ENCODE measurements at regions not wholly inside any gene's neighbourhood (a gene's known extent, or its start where the extent isn't known, plus 50 kb on each side); places are given as distances from the start of the nearest gene placed in this dataset.

DNA sequence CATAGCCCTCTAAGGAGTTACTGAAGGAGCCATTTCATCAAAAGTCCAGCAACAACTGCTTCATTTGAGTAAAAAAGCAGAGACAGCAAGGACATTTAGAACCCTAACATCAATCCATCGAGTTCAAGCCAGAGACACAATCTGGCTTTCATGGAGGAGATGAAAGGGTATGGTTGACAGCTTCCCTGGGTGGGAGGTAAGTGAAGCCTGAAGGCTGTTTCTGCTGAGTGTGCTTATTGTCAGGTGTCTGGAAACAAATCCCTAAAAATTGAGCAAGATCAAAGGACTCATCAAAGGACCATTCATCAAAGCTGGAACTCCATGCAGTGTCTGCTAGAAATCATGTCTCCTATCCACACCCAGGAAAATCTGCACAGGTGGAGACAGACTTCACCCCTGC, 104.4 kb upstream of the CCDC196 start:
- Histone ChIP-seq H3K36me3 (ENCODE audit: insufficient read depth, low read length) (no peaks in the 10 kb centered on the region), H3K4me1 (ENCODE audit: insufficient read depth, low read length) (no peaks in the 10 kb centered on the region), H3K9me3 (ENCODE audit: low read length) (no peaks in the 10 kb centered on the region), H3K27ac (ENCODE audit: low read depth, low read length) (no peak overlapping the region), H3K27me3 (ENCODE audit: insufficient read depth, low read length, poor library complexity, severe bottlenecking) (no peaks in the 10 kb centered on the region), H3K4me3 (ENCODE audit: low read length) (no peak overlapping the region)
- ChIA-PET CTCF (no interaction called here), POLR2A (no interaction called here)
- H3K4me1 Mint-ChIP-seq = no peaks in the 10 kb centered on the region
- H3K27ac Mint-ChIP-seq = no peak overlapping the region
- H3K36me3 Mint-ChIP-seq = no peaks in the 10 kb centered on the region
- no peaks in the 10 kb centered on the region for H3K9me3 Mint-ChIP-seq
- no peaks in the 10 kb centered on the region for H3K27me3 Mint-ChIP-seq
- no peak for DNase-seq
- no peak overlapping the region for H3K4me3 Mint-ChIP-seq

DNA sequence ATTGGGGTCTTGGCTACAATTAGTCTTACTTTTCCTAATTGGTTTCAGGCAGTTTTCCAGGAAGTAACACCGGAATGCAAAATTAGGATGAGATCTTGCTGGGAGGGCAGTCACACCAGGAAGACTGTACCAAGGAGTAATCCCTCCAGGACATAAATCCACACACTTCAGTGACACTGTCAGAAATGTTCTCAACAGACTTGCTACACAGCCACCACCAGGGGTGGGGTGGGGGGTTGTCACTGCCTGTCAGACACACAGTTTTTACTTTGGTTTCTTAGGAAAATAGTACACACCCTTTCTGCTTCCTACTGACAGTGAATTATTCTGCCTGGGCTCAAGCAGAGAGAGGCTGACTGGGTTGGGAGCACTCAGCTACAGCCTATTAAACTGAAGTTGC, 102.9 kb upstream of the CCDC196 start:
- no peak for DNase-seq
- no peaks in the 10 kb centered on the region for H3K27me3 Mint-ChIP-seq
- Histone ChIP-seq H3K4me1 (ENCODE audit: insufficient read depth, low read length) (no peaks in the 10 kb centered on the region), H3K4me3 (ENCODE audit: low read length) (no peak overlapping the region), H3K9me3 (ENCODE audit: low read length) (no peaks in the 10 kb centered on the region), H3K27ac (ENCODE audit: low read depth, low read length) (no peak overlapping the region), H3K36me3 (ENCODE audit: insufficient read depth, low read length) (no peaks in the 10 kb centered on the region), H3K27me3 (ENCODE audit: insufficient read depth, low read length, poor library complexity, severe bottlenecking) (no peaks in the 10 kb centered on the region)
- no peaks in the 10 kb centered on the region for H3K36me3 Mint-ChIP-seq
- H3K4me1 Mint-ChIP-seq = no peaks in the 10 kb centered on the region
- ChIA-PET POLR2A (no interaction called here), CTCF (no interaction called here)
- H3K4me3 Mint-ChIP-seq = no peak overlapping the region
- no peak overlapping the region for H3K27ac Mint-ChIP-seq
- no peaks in the 10 kb centered on the region for H3K9me3 Mint-ChIP-seq

DNA sequence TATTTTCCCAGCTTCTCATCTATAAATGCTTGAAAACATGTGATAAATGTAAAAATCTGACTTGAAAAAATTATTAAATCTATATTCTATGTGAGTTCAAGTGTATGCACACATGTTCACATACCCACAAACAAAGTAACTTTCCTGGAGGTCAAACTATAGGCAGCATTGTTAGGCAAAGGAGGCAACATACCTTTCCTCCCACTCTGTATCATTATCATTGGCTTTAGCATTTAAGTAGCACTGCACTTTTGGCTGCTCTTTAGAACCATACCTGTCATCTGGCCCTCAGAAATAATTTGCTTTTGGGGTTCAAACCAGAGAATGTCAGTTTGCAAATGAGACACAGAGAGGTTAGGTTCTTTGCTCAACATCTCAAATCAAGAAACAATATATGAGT, 102.4 kb upstream of the CCDC196 start:
- Histone ChIP-seq H3K36me3 (ENCODE audit: insufficient read depth, low read length) (no peaks in the 10 kb centered on the region), H3K27ac (ENCODE audit: low read depth, low read length) (no peak overlapping the region), H3K9me3 (ENCODE audit: low read length) (no peaks in the 10 kb centered on the region), H3K27me3 (ENCODE audit: insufficient read depth, low read length, poor library complexity, severe bottlenecking) (no peaks in the 10 kb centered on the region), H3K4me3 (ENCODE audit: low read length) (no peak overlapping the region), H3K4me1 (ENCODE audit: insufficient read depth, low read length) (no peaks in the 10 kb centered on the region)
- Mint-ChIP-seq H3K27ac (no peak overlapping the region), H3K4me3 (no peak overlapping the region), H3K27me3 (no peaks in the 10 kb centered on the region), H3K4me1 (no peaks in the 10 kb centered on the region), H3K9me3 (no peaks in the 10 kb centered on the region), H3K36me3 (no peaks in the 10 kb centered on the region)
- CTCF ChIA-PET = no interaction called here
- no peak for DNase-seq
- POLR2A ChIA-PET = no interaction called here

DNA sequence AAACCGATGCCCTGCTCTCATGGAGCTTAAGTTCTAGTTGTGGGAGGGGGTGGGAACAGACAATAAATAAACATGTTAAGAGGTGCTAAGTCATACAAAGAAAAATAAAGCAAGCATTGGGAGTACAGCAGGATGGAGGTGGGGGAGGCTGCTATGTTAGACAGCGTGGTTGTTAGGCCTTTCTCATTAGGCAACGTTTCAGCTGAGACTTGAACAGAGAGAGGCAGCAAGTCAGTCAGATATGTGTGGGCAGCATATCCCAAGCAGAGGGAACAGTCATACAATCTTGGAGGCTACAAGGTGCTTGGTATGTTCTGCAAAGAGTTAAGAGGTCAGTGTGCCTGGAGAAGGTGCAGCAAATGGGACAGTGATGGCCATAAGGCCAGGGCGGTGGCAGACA, 97.7 kb upstream of the CCDC196 start:
- Histone ChIP-seq H3K36me3 (ENCODE audit: insufficient read depth, low read length) (no peaks in the 10 kb centered on the region), H3K9me3 (ENCODE audit: low read length) (no peaks in the 10 kb centered on the region), H3K4me1 (ENCODE audit: insufficient read depth, low read length) (no peaks in the 10 kb centered on the region), H3K27me3 (ENCODE audit: insufficient read depth, low read length, poor library complexity, severe bottlenecking) (no peaks in the 10 kb centered on the region), H3K4me3 (ENCODE audit: low read length) (no peak overlapping the region), H3K27ac (ENCODE audit: low read depth, low read length) (no peak overlapping the region)
- no peak for DNase-seq
- Mint-ChIP-seq H3K27me3 (peaks cover 1 to 6% of the 10 kb centered on the region in 2 donors), H3K36me3 (no peaks in the 10 kb centered on the region), H3K9me3 (no peaks in the 10 kb centered on the region), H3K4me1 (no peaks in the 10 kb centered on the region), H3K27ac (no peak overlapping the region), H3K4me3 (no peak overlapping the region)
- ChIA-PET POLR2A (no interaction called here), CTCF (no interaction called here)

DNA sequence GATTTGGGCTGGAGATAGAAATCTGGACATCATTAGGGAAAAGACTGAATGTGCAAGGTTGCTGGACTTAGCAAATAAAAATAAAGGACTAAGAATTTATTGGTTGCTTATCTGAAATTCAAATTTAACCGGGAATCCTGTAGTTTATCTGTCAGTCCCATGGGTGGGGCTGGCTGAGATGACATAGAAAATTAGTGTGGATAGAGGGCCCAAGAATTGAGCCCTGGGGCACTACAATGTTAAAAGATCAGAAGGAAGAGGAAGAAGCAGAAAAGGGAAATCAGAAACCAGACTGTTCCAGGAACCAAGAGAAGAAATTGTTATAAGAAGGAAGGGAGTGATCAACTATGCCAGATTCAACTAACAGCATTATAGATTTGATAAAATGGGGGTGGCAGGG, 96.7 kb upstream of the CCDC196 start:
- Mint-ChIP-seq H3K9me3 (no peaks in the 10 kb centered on the region), H3K36me3 (no peaks in the 10 kb centered on the region), H3K27me3 (peaks cover 1 to 6% of the 10 kb centered on the region in 2 donors), H3K4me1 (no peaks in the 10 kb centered on the region), H3K4me3 (no peak overlapping the region), H3K27ac (no peak overlapping the region)
- POLR2A ChIA-PET = no interaction called here
- Histone ChIP-seq H3K4me3 (ENCODE audit: low read length) (no peak overlapping the region), H3K9me3 (ENCODE audit: low read length) (no peaks in the 10 kb centered on the region), H3K27ac (ENCODE audit: low read depth, low read length) (no peak overlapping the region), H3K27me3 (ENCODE audit: insufficient read depth, low read length, poor library complexity, severe bottlenecking) (no peaks in the 10 kb centered on the region), H3K36me3 (ENCODE audit: insufficient read depth, low read length) (no peaks in the 10 kb centered on the region), H3K4me1 (ENCODE audit: insufficient read depth, low read length) (no peaks in the 10 kb centered on the region)
- no peak for DNase-seq
- CTCF ChIA-PET = no interaction called here

DNA sequence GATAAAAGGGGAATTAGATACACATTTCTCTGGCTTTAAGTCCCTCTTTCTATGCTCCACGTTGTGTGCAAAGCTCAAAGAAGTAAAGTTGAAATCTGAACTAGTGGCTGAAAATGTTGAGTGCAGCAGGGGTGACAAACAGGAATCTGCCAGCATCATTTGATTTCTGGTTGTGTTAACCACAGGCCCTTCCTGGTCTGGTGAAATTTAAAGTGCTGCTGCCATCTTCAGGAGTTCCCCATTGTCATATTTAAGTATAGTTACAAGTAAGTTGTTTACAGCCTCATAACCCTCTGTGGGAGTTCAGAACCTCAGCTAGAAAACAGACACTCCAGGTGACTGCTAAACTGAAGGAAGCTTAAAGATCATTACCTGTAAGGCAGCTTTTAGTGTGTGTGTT, 90.9 kb upstream of the CCDC196 start:
- DNase-seq = peak in 2 of 5 donors; percentile 13 to 41

DNA sequence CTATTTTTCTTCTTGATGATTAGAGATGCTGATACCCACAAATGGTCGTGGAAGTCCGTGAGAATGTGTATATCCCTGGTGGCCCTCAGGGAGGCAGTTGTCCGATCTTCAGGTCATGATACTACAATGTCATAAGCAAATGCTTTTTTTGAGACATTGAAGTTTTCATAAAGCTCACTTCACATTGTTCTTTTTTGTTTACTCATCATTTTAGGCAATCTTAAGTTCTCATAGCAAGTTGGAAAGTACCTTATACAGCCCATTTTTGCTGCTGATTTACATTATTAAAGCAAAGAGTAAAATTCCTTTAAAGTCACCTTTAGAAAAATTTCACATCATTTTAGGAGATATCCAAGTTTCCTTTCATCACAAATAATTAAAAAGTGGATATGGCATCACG, 90.0 kb upstream of the CCDC196 start:
- no peak overlapping the region for H3K4me3 Mint-ChIP-seq

More for the DNA sequence above, 90.9 kb upstream of the CCDC196 start:
- Mint-ChIP-seq H3K4me1 (peaks cover 6 to 8% (median 6%) of the 10 kb centered on the region in 3 donors), H3K36me3 (no peaks in the 10 kb centered on the region), H3K27ac (peak overlapping the region in 6 of 8 donors; percentile 3 to 84 (median 57)), H3K9me3 (no peaks in the 10 kb centered on the region), H3K27me3 (peaks cover 0 to 2% of the 10 kb centered on the region in 2 donors), H3K4me3 (no peak overlapping the region)
- Histone ChIP-seq H3K27me3 (ENCODE audit: insufficient read depth, low read length, poor library complexity, severe bottlenecking) (no peaks in the 10 kb centered on the region), H3K9me3 (ENCODE audit: low read length) (no peaks in the 10 kb centered on the region), H3K4me1 (ENCODE audit: insufficient read depth, low read length) (no peaks in the 10 kb centered on the region), H3K36me3 (ENCODE audit: insufficient read depth, low read length) (no peaks in the 10 kb centered on the region), H3K27ac (ENCODE audit: low read depth, low read length) (no peak overlapping the region), H3K4me3 (ENCODE audit: low read length) (no peak overlapping the region)
- ChIA-PET POLR2A (no interaction called here), CTCF (no interaction called here)

DNA sequence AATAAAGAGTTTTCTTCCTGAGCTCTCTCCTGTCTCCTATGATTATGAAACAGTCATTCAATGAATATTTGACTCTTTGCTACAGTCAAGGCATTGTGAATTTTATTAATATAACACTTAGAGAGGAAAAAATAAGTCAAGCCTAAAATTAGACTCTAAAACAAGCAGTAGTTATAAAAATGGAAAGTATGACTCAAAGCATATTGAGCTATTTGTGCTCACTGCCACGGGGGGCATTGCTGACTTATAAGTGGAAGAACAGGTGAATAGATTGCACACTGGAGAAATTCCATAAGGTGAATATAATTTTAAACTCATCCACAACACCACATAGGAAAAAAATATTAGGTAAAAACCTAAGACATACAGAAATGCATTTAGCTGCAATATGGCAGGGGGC, 87.7 kb upstream of the CCDC196 start:
- Mint-ChIP-seq H3K9me3 (no peaks in the 10 kb centered on the region), H3K4me1 (peaks cover 9 to 13% (median 11%) of the 10 kb centered on the region in 3 donors), H3K4me3 (no peak overlapping the region), H3K27ac (no peak overlapping the region), H3K36me3 (no peaks in the 10 kb centered on the region), H3K27me3 (peaks cover 0 to 2% of the 10 kb centered on the region in 2 donors)
- Histone ChIP-seq H3K4me1 (ENCODE audit: insufficient read depth, low read length) (no peaks in the 10 kb centered on the region), H3K9me3 (ENCODE audit: low read length) (no peaks in the 10 kb centered on the region), H3K36me3 (ENCODE audit: insufficient read depth, low read length) (no peaks in the 10 kb centered on the region), H3K27me3 (ENCODE audit: insufficient read depth, low read length, poor library complexity, severe bottlenecking) (no peaks in the 10 kb centered on the region), H3K4me3 (ENCODE audit: low read length) (no peak overlapping the region), H3K27ac (ENCODE audit: low read depth, low read length) (no peak overlapping the region)
- no peak for DNase-seq
- POLR2A ChIA-PET = no interaction called here
- CTCF ChIA-PET = no interaction called here

More for the DNA sequence above, 90.0 kb upstream of the CCDC196 start:
- ChIA-PET CTCF (no interaction called here), POLR2A (no interaction called here)
- Histone ChIP-seq H3K27me3 (ENCODE audit: insufficient read depth, low read length, poor library complexity, severe bottlenecking) (no peaks in the 10 kb centered on the region), H3K27ac (ENCODE audit: low read depth, low read length) (no peak overlapping the region), H3K4me1 (ENCODE audit: insufficient read depth, low read length) (no peaks in the 10 kb centered on the region), H3K9me3 (ENCODE audit: low read length) (no peaks in the 10 kb centered on the region), H3K36me3 (ENCODE audit: insufficient read depth, low read length) (no peaks in the 10 kb centered on the region), H3K4me3 (ENCODE audit: low read length) (no peak overlapping the region)
- Mint-ChIP-seq H3K27me3 (peaks cover 0 to 2% of the 10 kb centered on the region in 2 donors), H3K9me3 (no peaks in the 10 kb centered on the region), H3K27ac (no peak overlapping the region), H3K4me1 (peaks cover 6 to 8% (median 6%) of the 10 kb centered on the region in 3 donors), H3K36me3 (no peaks in the 10 kb centered on the region)
- no peak for DNase-seq

DNA sequence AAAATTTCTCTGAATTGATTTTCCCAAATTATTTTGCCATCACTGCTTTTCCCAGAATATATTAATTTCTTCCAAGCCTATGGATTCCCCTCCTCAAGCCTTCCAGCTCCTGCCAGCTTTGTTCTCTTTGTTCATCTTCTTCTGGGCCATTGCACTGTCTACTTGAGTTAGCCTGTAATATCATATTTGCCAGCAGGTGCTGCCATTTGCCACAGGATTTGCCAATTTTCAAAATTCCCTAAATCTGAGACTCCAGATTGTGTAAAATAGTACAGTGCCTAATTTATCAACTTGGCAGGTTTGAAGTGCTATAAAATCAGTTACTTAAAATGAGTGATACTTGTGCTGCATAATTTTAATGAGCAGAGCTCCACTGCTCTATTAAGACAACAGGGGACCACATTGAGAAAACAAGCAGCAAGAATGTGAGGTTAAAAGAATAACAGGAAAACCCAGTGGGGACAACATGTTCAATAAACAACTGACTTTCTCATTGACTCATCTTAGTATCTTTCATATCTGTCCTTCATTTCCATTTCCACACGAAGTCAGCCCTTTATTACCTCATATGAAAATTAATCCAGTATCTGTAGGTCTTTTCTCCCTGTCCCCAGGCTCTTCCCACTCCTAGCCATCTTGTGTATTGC, 84.6 kb upstream of the CCDC196 start:
- POLR2A ChIA-PET = no interaction called here
- H3K9me3 Mint-ChIP-seq = no peaks in the 10 kb centered on the region
- no peaks in the 10 kb centered on the region for H3K36me3 ChIP-seq (ENCODE audit: insufficient read depth, low read length)
- no peaks in the 10 kb centered on the region for H3K27me3 Mint-ChIP-seq
- no peaks in the 10 kb centered on the region for H3K36me3 Mint-ChIP-seq
- no peak overlapping the region for H3K4me3 ChIP-seq (ENCODE audit: low read length)
- DNase-seq = no peak
- H3K4me1 Mint-ChIP-seq = peaks cover 3 to 5% (median 5%) of the 10 kb centered on the region in 3 donors
- CTCF ChIA-PET = no interaction called here
- no peak overlapping the region for H3K27ac ChIP-seq (ENCODE audit: low read depth, low read length)
- H3K27me3 ChIP-seq (ENCODE audit: insufficient read depth, low read length, poor library complexity, severe bottlenecking) = no peaks in the 10 kb centered on the region
- no peak overlapping the region for H3K27ac Mint-ChIP-seq
- H3K9me3 ChIP-seq (ENCODE audit: low read length) = no peaks in the 10 kb centered on the region
- H3K4me1 ChIP-seq (ENCODE audit: insufficient read depth, low read length) = no peaks in the 10 kb centered on the region
- H3K4me3 Mint-ChIP-seq = no peak overlapping the region
